ENCODE measurements at regions not wholly inside any gene's neighbourhood (a gene's known extent, or its start where the extent isn't known, plus 50 kb on each side); places are given as distances from the start of the nearest gene placed in this dataset.

GRCh38 chr21:27691516-27691915, 724.6 kb upstream of the ADAMTS5 start:
- no peak overlapping the region for H3K4me3 ChIP-seq (ENCODE audit: low read depth, low read length)
- TF ChIP-seq, protein P1, sequence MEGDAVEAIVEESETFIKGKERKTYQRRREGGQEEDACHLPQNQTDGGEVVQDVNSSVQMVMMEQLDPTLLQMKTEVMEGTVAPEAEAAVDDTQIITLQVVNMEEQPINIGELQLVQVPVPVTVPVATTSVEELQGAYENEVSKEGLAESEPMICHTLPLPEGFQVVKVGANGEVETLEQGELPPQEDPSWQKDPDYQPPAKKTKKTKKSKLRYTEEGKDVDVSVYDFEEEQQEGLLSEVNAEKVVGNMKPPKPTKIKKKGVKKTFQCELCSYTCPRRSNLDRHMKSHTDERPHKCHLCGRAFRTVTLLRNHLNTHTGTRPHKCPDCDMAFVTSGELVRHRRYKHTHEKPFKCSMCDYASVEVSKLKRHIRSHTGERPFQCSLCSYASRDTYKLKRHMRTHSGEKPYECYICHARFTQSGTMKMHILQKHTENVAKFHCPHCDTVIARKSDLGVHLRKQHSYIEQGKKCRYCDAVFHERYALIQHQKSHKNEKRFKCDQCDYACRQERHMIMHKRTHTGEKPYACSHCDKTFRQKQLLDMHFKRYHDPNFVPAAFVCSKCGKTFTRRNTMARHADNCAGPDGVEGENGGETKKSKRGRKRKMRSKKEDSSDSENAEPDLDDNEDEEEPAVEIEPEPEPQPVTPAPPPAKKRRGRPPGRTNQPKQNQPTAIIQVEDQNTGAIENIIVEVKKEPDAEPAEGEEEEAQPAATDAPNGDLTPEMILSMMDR (IDR thresholded peaks at IDR 0.05; ENCODE audit: low read depth, low read length): no peak
- TF ChIP-seq POLR2A (IDR thresholded peaks at IDR 0.05; ENCODE audit: extremely low read depth, insufficient read length) (no peak), MYC (IDR thresholded peaks at IDR 0.05; ENCODE audit: low read depth, low read length) (no peak)
- DNase-seq (ENCODE audit: low read depth): no peak

DNA sequence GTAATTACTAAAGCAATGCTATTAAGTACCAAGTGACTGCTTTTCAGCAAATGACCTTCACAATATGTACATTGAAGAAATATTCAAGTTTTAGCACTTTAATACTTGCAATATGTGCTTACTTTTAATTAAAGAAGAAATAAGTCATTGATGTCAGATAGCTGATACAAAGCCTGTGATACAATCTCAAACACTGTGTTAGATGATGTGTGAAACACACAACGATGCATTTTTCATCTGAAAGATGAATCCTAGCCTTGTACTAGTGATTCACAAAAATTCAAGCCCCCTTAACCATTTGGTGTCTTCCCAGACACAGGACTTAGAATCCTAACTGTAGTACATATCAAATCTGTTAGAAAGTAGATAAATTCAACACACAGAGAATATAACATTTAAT, 724.1 kb upstream of the ADAMTS5 start:
- H3K4me3 ChIP-seq (ENCODE audit: low read depth, low read length): no peak overlapping the region
- TF ChIP-seq MYC (IDR thresholded peaks at IDR 0.05; ENCODE audit: low read depth, low read length) (no peak), POLR2A (IDR thresholded peaks at IDR 0.05; ENCODE audit: extremely low read depth, insufficient read length) (no peak)
- TF ChIP-seq, protein P1 (IDR thresholded peaks at IDR 0.05; ENCODE audit: low read depth, low read length): no peak
- TF ChIP-seq, protein P2, sequence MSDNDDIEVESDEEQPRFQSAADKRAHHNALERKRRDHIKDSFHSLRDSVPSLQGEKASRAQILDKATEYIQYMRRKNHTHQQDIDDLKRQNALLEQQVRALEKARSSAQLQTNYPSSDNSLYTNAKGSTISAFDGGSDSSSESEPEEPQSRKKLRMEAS (IDR thresholded peaks at IDR 0.05; ENCODE audit: low read depth, low read length): no peak
- no peak for DNase-seq (ENCODE audit: low read depth)

DNA sequence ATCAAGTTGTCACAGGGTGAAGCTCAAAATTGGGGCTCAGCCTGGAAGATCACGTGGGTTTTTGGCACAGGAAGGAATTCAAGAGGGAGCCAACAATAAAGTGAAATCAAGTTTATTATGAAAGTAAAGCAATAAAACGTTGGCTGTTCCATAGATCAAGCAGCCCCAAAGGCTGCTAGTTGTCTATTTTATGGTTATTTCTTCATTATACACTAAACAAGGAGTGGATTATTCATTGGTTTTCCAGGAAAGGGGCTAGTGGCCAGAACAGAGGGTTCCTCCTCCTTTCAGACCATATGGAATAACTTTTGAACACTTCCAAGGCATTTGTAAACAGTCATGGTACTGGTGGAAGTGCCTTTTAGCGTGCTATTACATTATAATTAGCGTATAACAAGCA, 723.5 kb upstream of the ADAMTS5 start:
- DNase-seq (ENCODE audit: low read depth): no peak
- no peak overlapping the region for H3K4me3 ChIP-seq (ENCODE audit: low read depth, low read length)
- TF ChIP-seq, protein P1 (IDR thresholded peaks at IDR 0.05; ENCODE audit: low read depth, low read length): no peak
- TF ChIP-seq POLR2A (IDR thresholded peaks at IDR 0.05; ENCODE audit: extremely low read depth, insufficient read length): no peak
- no peak for TF ChIP-seq MYC (IDR thresholded peaks at IDR 0.05; ENCODE audit: low read depth, low read length)
- TF ChIP-seq, protein P2 (IDR thresholded peaks at IDR 0.05; ENCODE audit: low read depth, low read length): no peak

DNA sequence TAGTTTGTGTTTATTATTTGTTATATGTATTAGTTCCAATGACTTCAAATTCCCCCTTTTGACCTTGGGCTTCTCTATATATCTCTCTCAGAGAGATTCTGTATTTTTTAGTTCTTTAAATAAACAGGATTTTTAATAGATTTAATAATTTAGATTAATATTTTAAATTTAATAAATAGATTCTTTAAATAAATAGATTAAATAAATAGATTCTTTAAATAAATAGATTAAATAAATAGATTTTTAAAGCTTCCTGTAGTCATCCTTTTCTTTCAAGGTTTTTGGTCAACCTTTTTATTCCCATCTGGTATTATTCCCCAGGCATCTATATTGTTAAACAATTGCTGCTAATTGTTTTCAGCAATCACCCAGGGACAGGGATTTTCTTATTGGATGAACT, 721.9 kb upstream of the ADAMTS5 start:
- H3K4me3 ChIP-seq (ENCODE audit: low read depth, low read length): no peak overlapping the region
- TF ChIP-seq POLR2A (IDR thresholded peaks at IDR 0.05; ENCODE audit: extremely low read depth, insufficient read length) (no peak), MYC (IDR thresholded peaks at IDR 0.05; ENCODE audit: low read depth, low read length) (no peak)
- TF ChIP-seq, protein P1 (IDR thresholded peaks at IDR 0.05; ENCODE audit: low read depth, low read length): no peak
- TF ChIP-seq, protein P2 (IDR thresholded peaks at IDR 0.05; ENCODE audit: low read depth, low read length): no peak
- no peak for DNase-seq (ENCODE audit: low read depth)

DNA sequence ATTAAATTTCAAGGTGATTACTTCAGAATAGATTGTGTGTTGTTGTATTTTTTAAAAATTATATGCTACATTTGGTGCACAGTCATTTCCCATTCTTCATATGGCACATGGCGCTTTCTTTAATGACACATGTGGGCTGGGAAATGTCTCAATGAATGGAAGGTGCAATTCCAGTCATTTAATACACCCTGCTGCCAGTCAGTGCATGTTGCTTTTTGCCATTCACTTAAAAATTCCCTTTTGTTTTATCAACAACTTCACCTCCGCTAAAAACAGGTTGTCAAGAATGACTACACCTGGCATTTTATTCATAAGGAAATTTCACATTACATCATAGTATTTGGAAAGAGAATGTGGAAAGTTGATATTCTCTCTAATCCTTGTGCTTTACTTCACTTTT, 716.4 kb upstream of the ADAMTS5 start:
- TF ChIP-seq, protein P2 (IDR thresholded peaks at IDR 0.05; ENCODE audit: low read depth, low read length): no peak
- TF ChIP-seq POLR2A (IDR thresholded peaks at IDR 0.05; ENCODE audit: extremely low read depth, insufficient read length) (no peak), MYC (IDR thresholded peaks at IDR 0.05; ENCODE audit: low read depth, low read length) (no peak)
- TF ChIP-seq, protein P1 (IDR thresholded peaks at IDR 0.05; ENCODE audit: low read depth, low read length): no peak
- no peak overlapping the region for H3K4me3 ChIP-seq (ENCODE audit: low read depth, low read length)
- DNase-seq (ENCODE audit: low read depth): no peak

- no peak for DNase-seq (ENCODE audit: low read depth)
- TF ChIP-seq MYC (IDR thresholded peaks at IDR 0.05; ENCODE audit: low read depth, low read length) (no peak), POLR2A (IDR thresholded peaks at IDR 0.05; ENCODE audit: extremely low read depth, insufficient read length) (no peak)
- TF ChIP-seq, protein P1 (IDR thresholded peaks at IDR 0.05; ENCODE audit: low read depth, low read length): no peak
- TF ChIP-seq, protein P2 (IDR thresholded peaks at IDR 0.05; ENCODE audit: low read depth, low read length): no peak
- no peak overlapping the region for H3K4me3 ChIP-seq (ENCODE audit: low read depth, low read length)
Observed at GRCh38 chr21:27681841-27682240, 715.0 kb upstream of the ADAMTS5 start.

All from NB4 (cell line).